ENCODE measurements at regions not wholly inside any gene's neighbourhood (a gene's known extent, or its start where the extent isn't known, plus 50 kb on each side); places are given as distances from the start of the nearest gene placed in this dataset.

DNA sequence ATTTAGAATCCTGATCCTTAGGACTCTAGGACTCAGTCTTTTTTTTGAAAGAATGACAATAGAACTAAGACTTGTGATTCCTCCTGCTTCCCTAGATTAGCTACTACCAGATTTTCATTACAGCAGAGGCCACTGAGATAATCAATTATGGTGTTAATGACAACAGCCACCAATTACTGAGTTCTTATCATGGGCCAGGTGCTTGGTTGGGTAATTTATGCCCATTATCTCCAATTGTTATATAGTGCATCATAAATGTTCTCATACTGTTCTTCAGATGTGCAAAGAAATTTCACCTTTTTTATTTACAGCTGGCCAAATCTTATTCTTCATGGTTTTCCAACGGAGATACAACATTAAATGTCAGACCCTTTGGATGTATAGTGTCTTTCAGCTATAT is 162.9 kb upstream of the CMC1 start:
- Histone ChIP-seq H3K36me3 (ENCODE audit: control insufficient read depth, insufficient read depth, low read length) (no peaks in the 10 kb centered on the region), H3K27ac (ENCODE audit: insufficient read depth, low read depth, low read length, poor library complexity, severe bottlenecking) (no peak overlapping the region), H3K9me3 (ENCODE audit: control insufficient read depth, low read length) (no peaks in the 10 kb centered on the region), H3K27me3 (ENCODE audit: control insufficient read depth, insufficient read depth, low read length, poor library complexity, severe bottlenecking) (no peaks in the 10 kb centered on the region), H3K4me3 (ENCODE audit: insufficient read depth, low read depth, low read length) (no peak overlapping the region), H3K4me1 (ENCODE audit: control insufficient read depth, insufficient read depth, low read length) (no peaks in the 10 kb centered on the region)
- 96 to 100% methylated on average over 1 of the region's 1 CpG for WGBS, 2 experiments

- Histone ChIP-seq H3K36me3 (ENCODE audit: control insufficient read depth, insufficient read depth, low read length) (no peaks in the 10 kb centered on the region), H3K4me1 (ENCODE audit: control insufficient read depth, insufficient read depth, low read length) (no peaks in the 10 kb centered on the region), H3K27me3 (ENCODE audit: control insufficient read depth, insufficient read depth, low read length, poor library complexity, severe bottlenecking) (no peaks in the 10 kb centered on the region), H3K27ac (ENCODE audit: insufficient read depth, low read depth, low read length, poor library complexity, severe bottlenecking) (no peak overlapping the region), H3K4me3 (ENCODE audit: insufficient read depth, low read depth, low read length) (no peak overlapping the region), H3K9me3 (ENCODE audit: control insufficient read depth, low read length) (no peaks in the 10 kb centered on the region)
- 86 to 89% methylated on average over 1 of the region's 1 CpG for WGBS, 2 experiments
Measured at GRCh38 chr3:28080716-28081115, 160.7 kb upstream of the CMC1 start.

GRCh38 chr3:28081533-28081947 is 159.9 kb upstream of the CMC1 start:
- no peaks in the 10 kb centered on the region for H3K4me1 ChIP-seq (ENCODE audit: control insufficient read depth, insufficient read depth, low read length)
- H3K4me3 ChIP-seq (ENCODE audit: insufficient read depth, low read depth, low read length), result no peak overlapping the region
- 49 to 55% methylated on average over 2 of the region's 2 CpGs for WGBS, 2 experiments
- H3K36me3 ChIP-seq (ENCODE audit: control insufficient read depth, insufficient read depth, low read length), result no peaks in the 10 kb centered on the region
- no peaks in the 10 kb centered on the region for H3K9me3 ChIP-seq (ENCODE audit: control insufficient read depth, low read length)
- H3K27ac ChIP-seq (ENCODE audit: insufficient read depth, low read depth, low read length, poor library complexity, severe bottlenecking), result no peak overlapping the region
- no peaks in the 10 kb centered on the region for H3K27me3 ChIP-seq (ENCODE audit: control insufficient read depth, insufficient read depth, low read length, poor library complexity, severe bottlenecking)

GRCh38 chr3:28087591-28087990 is 153.8 kb upstream of the CMC1 start:
- no peaks in the 10 kb centered on the region for H3K4me1 ChIP-seq (ENCODE audit: control insufficient read depth, insufficient read depth, low read length)
- H3K4me3 ChIP-seq (ENCODE audit: insufficient read depth, low read depth, low read length), result no peak overlapping the region
- 84 to 100% methylated on average over 2 of the region's 2 CpGs for WGBS, 2 experiments

DNA sequence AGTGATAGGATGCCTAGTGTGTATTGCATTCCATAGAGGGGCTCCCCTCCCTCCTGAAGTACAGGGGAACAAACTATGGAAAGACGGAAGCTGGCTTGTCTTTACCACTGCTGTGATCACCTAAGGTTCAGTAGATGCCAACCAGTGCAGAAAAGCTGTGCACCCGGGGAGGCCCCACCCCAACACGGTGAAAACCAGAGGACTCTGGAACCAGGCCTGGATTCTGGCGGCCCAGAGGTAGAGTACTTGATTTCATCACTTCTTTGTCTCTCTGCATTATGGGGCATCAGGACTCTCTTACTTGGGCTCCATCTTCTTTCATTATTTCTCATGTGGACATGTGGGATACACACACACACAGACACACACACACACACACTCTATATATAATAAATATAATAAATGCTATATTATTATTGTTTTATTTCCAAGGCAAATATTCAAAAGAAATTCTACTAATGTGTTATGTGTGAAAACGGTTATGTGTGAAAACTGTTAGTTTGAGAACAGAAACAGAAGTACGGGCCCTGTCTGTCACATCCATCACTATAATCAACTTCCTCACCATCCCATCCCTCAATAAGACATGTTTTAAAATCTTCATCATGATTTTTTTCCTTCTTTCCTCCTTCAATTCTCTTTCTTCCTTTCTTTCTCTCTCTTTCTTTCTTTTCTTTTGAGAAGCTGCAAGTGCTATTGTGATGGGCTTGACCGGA is 152.4 kb upstream of the CMC1 start:
- Histone ChIP-seq H3K27me3 (ENCODE audit: control insufficient read depth, insufficient read depth, low read length, poor library complexity, severe bottlenecking) (no peaks in the 10 kb centered on the region), H3K4me3 (ENCODE audit: insufficient read depth, low read depth, low read length) (no peak overlapping the region), H3K27ac (ENCODE audit: insufficient read depth, low read depth, low read length, poor library complexity, severe bottlenecking) (no peak overlapping the region), H3K9me3 (ENCODE audit: control insufficient read depth, low read length) (no peaks in the 10 kb centered on the region), H3K4me1 (ENCODE audit: control insufficient read depth, insufficient read depth, low read length) (no peaks in the 10 kb centered on the region), H3K36me3 (ENCODE audit: control insufficient read depth, insufficient read depth, low read length) (no peaks in the 10 kb centered on the region)
- 93 to 94% methylated on average over 5 to 6 of the region's 7 CpGs for WGBS, 2 experiments

More at GRCh38 chr3:28087591-28087990, 153.8 kb upstream of the CMC1 start:
- no peak overlapping the region for H3K27ac ChIP-seq (ENCODE audit: insufficient read depth, low read depth, low read length, poor library complexity, severe bottlenecking)
- no peaks in the 10 kb centered on the region for H3K36me3 ChIP-seq (ENCODE audit: control insufficient read depth, insufficient read depth, low read length)
- H3K27me3 ChIP-seq (ENCODE audit: control insufficient read depth, insufficient read depth, low read length, poor library complexity, severe bottlenecking), result no peaks in the 10 kb centered on the region
- no peaks in the 10 kb centered on the region for H3K9me3 ChIP-seq (ENCODE audit: control insufficient read depth, low read length)

DNA sequence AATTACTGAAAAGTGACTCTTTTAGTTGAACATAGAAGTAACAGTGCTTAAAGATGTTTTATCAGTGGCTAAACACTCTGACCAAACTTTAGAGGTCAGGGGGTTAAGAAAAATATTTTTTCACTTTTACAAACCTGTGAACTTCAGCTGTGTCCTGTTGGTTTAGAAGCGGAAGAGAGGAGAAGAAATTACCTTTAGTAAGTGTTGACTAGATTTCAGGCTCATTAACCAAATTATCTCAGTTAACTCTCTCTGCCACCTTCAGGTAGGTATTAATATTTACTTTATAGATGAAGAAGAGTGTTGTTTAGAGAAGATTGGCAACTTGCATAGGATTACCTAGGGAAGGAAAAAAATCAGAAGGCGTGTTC is 151.9 kb upstream of the CMC1 start:
- H3K9me3 ChIP-seq (ENCODE audit: control insufficient read depth, low read length), result no peaks in the 10 kb centered on the region
- H3K27me3 ChIP-seq (ENCODE audit: control insufficient read depth, insufficient read depth, low read length, poor library complexity, severe bottlenecking), result no peaks in the 10 kb centered on the region
- WGBS, 2 experiments, result 100% methylated on average over 1 of the region's 2 CpGs
- no peak overlapping the region for H3K27ac ChIP-seq (ENCODE audit: insufficient read depth, low read depth, low read length, poor library complexity, severe bottlenecking)
- H3K4me3 ChIP-seq (ENCODE audit: insufficient read depth, low read depth, low read length), result no peak overlapping the region
- no peaks in the 10 kb centered on the region for H3K4me1 ChIP-seq (ENCODE audit: control insufficient read depth, insufficient read depth, low read length)
- H3K36me3 ChIP-seq (ENCODE audit: control insufficient read depth, insufficient read depth, low read length), result no peaks in the 10 kb centered on the region

- H3K9me3 ChIP-seq (ENCODE audit: control insufficient read depth, low read length), result no peaks in the 10 kb centered on the region
- no peak overlapping the region for H3K4me3 ChIP-seq (ENCODE audit: insufficient read depth, low read depth, low read length)
- H3K4me1 ChIP-seq (ENCODE audit: control insufficient read depth, insufficient read depth, low read length), result no peaks in the 10 kb centered on the region
- H3K27me3 ChIP-seq (ENCODE audit: control insufficient read depth, insufficient read depth, low read length, poor library complexity, severe bottlenecking), result no peaks in the 10 kb centered on the region
- H3K36me3 ChIP-seq (ENCODE audit: control insufficient read depth, insufficient read depth, low read length), result no peaks in the 10 kb centered on the region
- WGBS, 2 experiments, result 83 to 91% methylated on average over 2 of the region's 2 CpGs
- no peak overlapping the region for H3K27ac ChIP-seq (ENCODE audit: insufficient read depth, low read depth, low read length, poor library complexity, severe bottlenecking)
Measured at GRCh38 chr3:28099296-28099695, 142.1 kb upstream of the CMC1 start.

GRCh38 chr3:28101705-28102104 is 139.7 kb upstream of the CMC1 start:
- H3K36me3 ChIP-seq (ENCODE audit: control insufficient read depth, insufficient read depth, low read length), result no peaks in the 10 kb centered on the region
- H3K27ac ChIP-seq (ENCODE audit: insufficient read depth, low read depth, low read length, poor library complexity, severe bottlenecking), result no peak overlapping the region
- H3K9me3 ChIP-seq (ENCODE audit: control insufficient read depth, low read length), result no peaks in the 10 kb centered on the region
- no peaks in the 10 kb centered on the region for H3K27me3 ChIP-seq (ENCODE audit: control insufficient read depth, insufficient read depth, low read length, poor library complexity, severe bottlenecking)
- H3K4me1 ChIP-seq (ENCODE audit: control insufficient read depth, insufficient read depth, low read length), result no peaks in the 10 kb centered on the region
- WGBS, 2 experiments, result 88 to 96% methylated on average over 1 of the region's 1 CpG
- H3K4me3 ChIP-seq (ENCODE audit: insufficient read depth, low read depth, low read length), result no peak overlapping the region

DNA sequence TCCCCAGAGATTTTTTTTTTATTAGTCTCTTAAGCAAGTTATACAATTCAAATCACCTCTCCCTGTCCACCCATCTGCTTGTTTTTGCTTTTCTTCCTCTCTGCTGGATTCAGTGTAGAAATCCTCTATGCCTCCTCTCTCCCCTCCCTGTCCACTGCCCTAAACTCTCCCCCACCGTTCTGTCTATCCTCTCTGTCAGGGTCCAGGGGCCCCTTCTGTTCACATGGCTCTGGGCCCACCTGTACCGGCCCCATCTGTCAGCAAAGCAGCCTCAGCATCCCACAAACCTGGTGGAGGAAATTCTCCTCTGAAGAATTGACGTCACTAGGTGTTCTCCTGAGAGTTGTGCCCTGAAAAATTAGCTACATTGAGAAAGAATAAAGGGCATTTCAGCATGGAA is 137.6 kb upstream of the CMC1 start:
- 87 to 88% methylated on average over 3 of the region's 3 CpGs for WGBS, 2 experiments
- Histone ChIP-seq H3K4me1 (ENCODE audit: control insufficient read depth, insufficient read depth, low read length) (no peaks in the 10 kb centered on the region), H3K27ac (ENCODE audit: insufficient read depth, low read depth, low read length, poor library complexity, severe bottlenecking) (no peak overlapping the region), H3K9me3 (ENCODE audit: control insufficient read depth, low read length) (no peaks in the 10 kb centered on the region), H3K27me3 (ENCODE audit: control insufficient read depth, insufficient read depth, low read length, poor library complexity, severe bottlenecking) (no peaks in the 10 kb centered on the region), H3K4me3 (ENCODE audit: insufficient read depth, low read depth, low read length) (no peak overlapping the region), H3K36me3 (ENCODE audit: control insufficient read depth, insufficient read depth, low read length) (no peaks in the 10 kb centered on the region)

DNA sequence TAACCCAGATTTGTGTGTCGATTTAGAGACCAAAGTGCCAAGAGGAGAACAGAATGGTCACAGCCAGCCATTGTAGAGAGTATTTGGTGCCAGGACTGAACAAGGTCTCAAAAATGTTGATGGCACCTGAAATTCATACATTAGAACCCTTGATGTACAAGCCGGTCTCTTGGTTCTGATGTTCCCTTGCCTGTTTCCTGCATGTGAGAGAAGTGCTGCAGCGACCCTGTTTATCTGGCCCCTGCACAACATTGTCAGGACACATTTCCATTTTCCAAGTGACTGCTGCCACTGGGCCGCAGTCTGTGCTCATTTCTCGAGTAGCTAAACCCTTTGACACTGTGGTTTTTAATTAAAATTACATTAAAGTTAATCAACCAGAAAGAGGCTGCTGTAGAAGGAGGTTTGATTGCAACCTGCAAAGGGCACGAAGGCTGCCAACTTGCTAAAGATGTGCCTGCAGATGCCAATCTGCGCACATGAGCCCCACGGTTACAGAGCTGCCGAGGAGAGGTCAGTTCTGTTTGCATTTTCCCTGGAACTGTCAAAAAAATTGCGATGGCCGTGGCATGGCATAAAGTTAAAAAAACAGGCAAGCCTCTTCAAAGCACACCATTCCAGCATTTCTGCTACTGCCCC is 136.4 kb upstream of the CMC1 start:
- Histone ChIP-seq H3K36me3 (ENCODE audit: control insufficient read depth, insufficient read depth, low read length) (no peaks in the 10 kb centered on the region), H3K9me3 (ENCODE audit: control insufficient read depth, low read length) (no peaks in the 10 kb centered on the region), H3K4me3 (ENCODE audit: insufficient read depth, low read depth, low read length) (no peak overlapping the region), H3K4me1 (ENCODE audit: control insufficient read depth, insufficient read depth, low read length) (no peaks in the 10 kb centered on the region), H3K27me3 (ENCODE audit: control insufficient read depth, insufficient read depth, low read length, poor library complexity, severe bottlenecking) (no peaks in the 10 kb centered on the region), H3K27ac (ENCODE audit: insufficient read depth, low read depth, low read length, poor library complexity, severe bottlenecking) (no peak overlapping the region)
- WGBS, 2 experiments, result 92 to 94% methylated on average over 11 of the region's 11 CpGs

All from ectodermal cell (in vitro differentiated cells).